Sciatic nerve (tissue), 2 donors: ENCODE measurements at regions not wholly inside any gene's neighbourhood (a gene's known extent, or its start where the extent isn't known, plus 50 kb on each side); places are given as distances from the start of the nearest gene placed in this dataset.
"Not testable (repeated sequence)": the region's sequence is repeated elsewhere in the genome, so short reads cannot be mapped to it uniquely, and the experiment has no call there.

ENCODE experiments used
- ATAC-seq: fragments of 200-7000 bp; cut with Tn5 transposase; one replicate; pipeline ENCODE4 v1.9.1; 2020; ENCODE audit warnings: mild to moderate bottlenecking, moderate library complexity
- DNase-seq: peaks from one replicate; pipeline ENCODE4 v3.0.0-alpha.2; 2020; ENCODE audit warnings: low spot score
- intact Hi-C: fragments of 100-400 bp; cut with DNase I; formaldehyde crosslinking; loops from one replicate; pipeline ENCODE4 v1.14.2; 2022
- donor health status: DM: no; HTN: no; CAD: no.
- donor health status: DM: no; HTN: no; CAD: no.

DNA sequence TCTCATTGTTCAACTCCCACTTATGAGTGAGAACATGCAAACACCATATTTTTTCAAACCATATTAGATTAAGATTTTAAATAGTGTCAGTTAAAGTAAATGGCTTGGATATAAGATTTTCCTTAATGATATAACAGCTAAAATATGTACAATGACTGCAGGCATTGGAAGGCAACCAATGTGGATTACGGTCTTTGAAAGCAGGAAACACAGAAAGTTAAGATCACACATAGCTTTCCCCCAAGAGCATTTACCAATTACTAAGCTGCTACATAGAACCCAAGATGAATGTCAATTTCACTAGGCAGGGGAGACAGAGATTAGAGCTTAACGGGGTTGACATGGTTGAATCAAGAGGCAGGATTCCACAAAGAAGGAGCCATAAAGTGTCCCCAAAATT, 173.2 kb upstream of the TRPC4 start:
- ATAC-seq (no peak), DNase-seq (no peak)
- intact Hi-C loops, result no loop called here

GRCh38 chr13:38024431-38024830, 154.9 kb upstream of the TRPC4 start:
- ATAC-seq, result no peak
- intact Hi-C loops, result no loop called here
- no peak for DNase-seq

DNA sequence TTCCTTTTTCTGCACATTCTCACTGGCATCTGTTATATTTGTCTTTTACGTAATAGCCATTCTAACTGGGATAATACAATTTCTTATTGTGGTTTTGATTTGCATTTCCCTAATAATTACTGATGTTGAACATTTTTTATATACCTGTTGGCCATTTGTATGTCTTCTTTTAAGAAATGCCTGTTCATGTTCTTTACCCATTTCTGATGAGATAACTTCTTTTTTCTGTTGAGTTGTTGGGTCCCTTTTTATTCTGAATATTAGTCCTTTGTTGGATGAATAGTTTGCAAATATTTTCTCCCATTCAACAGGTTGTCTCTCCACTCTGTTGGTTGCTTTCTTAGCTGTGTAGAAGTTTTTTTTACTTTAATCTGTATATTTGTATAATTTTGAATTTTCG, 147.7 kb upstream of the TRPC4 start:
- no peak for DNase-seq

GRCh38 chr13:38013676-38014075, 144.1 kb upstream of the TRPC4 start:
- ATAC-seq (no peak), DNase-seq (no peak)
- intact Hi-C loops, result no loop called here

More for the DNA sequence above, 147.7 kb upstream of the TRPC4 start:
- no peak for ATAC-seq
- intact Hi-C loops, result no loop called here

DNA sequence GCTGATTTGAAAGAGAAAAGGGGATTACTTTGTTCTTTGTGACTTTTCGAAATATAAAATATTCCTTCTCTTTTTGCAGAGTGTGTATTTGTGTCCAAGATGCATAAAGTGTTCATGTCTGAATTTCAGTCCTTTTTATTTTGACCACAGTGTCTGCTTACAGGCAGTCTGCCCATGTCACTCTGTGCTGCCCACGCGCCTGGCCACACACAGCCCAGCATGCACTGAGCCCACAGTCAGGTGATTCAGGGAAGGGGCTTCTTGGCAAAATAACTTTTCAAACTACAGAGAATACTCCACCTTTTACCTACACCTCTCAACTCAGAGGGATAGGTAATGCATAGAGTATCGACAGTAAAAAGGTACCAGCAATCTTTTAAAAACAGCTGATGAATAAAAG, 142.5 kb upstream of the TRPC4 start:
- no peak for DNase-seq
- intact Hi-C loops, result no loop called here
- no peak for ATAC-seq

DNA sequence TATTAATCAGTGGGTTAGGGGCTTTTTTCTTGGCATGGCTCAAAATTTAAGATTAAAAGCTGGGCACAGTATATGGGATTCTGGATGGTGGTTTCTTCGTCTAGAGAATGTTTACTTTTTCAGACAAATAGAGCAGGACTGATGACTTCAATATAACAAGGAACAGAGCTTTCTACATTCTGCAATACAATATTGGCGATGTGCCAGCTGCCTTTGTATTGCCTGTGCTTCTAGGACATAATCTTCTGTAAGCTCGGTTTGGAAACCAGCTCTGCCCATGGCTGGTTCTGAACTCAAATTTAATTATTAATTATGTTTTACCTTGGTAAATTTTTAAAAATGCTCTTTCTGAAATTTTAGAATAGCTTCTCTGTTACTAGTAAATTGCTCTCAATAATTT, 139.1 kb upstream of the TRPC4 start:
- DNase-seq (no peak), ATAC-seq (no peak)
- intact Hi-C loops, result no loop called here

DNA sequence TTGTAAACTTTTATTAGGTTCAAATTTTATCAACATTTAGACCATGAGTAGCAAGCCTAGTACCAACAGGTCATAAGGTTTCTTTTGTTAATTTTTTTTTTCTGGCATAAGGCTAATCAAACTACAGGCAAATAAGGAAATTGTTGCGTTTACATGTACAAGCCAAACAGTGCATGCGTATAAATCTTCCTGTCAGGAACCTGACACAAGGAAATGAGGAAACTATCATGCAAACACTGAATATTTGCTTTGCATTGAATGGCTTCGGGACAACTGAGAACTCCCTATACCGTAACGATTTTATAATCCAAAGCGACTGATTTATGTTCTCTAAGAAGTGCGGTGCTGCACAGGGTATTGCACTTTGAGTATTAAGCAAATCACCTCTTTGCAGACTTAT, 133.0 kb upstream of the TRPC4 start:
- intact Hi-C loops, result no loop called here
- no peak for DNase-seq
- ATAC-seq, result no peak

GRCh38 chr13:37997641-37998040, 128.1 kb upstream of the TRPC4 start:
- ATAC-seq, result no peak
- DNase-seq, result no peak
- intact Hi-C loops, result no loop called here

- no peak for ATAC-seq
- no peak for DNase-seq
- intact Hi-C loops, result no loop called here
Observed at GRCh38 chr13:37995092-37995491, 125.5 kb upstream of the TRPC4 start.

GRCh38 chr13:37986811-37987210, 117.2 kb upstream of the TRPC4 start:
- ATAC-seq (no peak), DNase-seq (no peak)
- intact Hi-C loops, result no loop called here

DNA sequence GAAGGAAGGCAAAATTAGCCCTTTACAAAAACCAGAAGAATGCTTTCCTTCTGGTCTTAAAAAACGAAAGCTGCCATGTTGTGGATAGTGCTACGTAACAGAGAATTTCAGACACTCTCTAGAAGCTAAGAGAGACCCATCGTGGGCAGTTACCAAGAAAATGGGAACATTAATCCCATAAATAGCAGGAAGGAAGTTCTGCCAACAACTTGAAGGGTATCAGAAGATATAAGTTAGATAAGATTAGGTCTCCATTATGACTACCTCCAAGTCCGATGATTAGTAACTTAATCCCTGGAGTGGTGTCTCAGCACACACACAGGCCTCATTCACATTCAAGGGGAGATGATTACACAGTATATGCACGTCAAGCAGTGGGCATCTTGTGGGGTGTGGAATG, 115.7 kb upstream of the TRPC4 start:
- intact Hi-C loops, result no loop called here
- ATAC-seq, result no peak
- no peak for DNase-seq

GRCh38 chr13:37984357-37984756, 114.8 kb upstream of the TRPC4 start:
- intact Hi-C loops, result no loop called here
- ATAC-seq (no peak), DNase-seq (no peak)

DNA sequence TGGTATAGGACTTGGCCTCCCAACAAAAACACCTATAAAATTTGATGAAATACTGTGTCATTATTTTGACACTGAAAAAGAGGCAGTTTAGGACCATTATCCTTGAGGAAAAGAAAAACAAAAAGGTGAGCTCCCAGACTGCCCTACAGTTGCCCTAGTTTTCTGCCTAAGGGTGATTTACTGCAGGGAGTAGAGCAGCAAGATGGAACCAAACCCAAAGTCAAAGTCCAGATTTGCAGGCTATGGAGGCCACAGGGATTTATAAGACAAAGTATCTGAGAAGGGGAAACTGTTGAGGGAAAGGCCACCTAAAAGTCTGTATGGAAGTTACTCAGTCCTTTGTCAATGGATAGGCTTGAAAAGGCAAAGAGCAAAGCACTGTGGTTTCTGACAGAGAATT, 112.4 kb upstream of the TRPC4 start:
- DNase-seq (no peak), ATAC-seq (no peak)
- intact Hi-C loops, result no loop called here

DNA sequence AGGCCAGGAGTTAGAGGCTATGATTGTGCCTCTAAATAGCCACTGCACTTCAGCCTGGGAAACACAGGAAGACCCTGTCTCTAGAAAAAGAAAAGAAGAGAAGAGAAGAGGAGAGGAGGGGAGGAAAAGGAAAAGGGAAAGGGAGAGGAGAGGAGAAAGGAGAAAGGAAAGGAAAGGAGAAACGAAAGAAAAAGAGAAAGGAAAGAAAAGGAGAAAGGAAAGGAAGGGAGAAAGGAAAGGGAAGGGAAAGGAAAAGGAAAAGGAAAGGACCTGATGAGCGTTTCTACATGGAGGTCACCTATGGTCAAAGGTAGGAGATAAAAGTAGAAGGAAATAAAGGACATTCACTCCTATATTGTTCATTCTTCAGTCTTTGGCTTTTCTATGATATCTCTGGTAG, 109.1 kb upstream of the TRPC4 start:
- DNase-seq (no peak), ATAC-seq (no peak)
- intact Hi-C loops, result no loop called here

GRCh38 chr13:37968555-37968954, 99.0 kb upstream of the TRPC4 start:
- DNase-seq (no peak), ATAC-seq (no peak)
- intact Hi-C loops, result no loop called here

- intact Hi-C loops, result no loop called here
- ATAC-seq (no peak), DNase-seq (no peak)
Observed at GRCh38 chr13:37966266-37966665, 96.7 kb upstream of the TRPC4 start.

- intact Hi-C loops, result no loop called here
- ATAC-seq, result no peak
Observed at GRCh38 chr13:37960427-37960826, 90.9 kb upstream of the TRPC4 start.

GRCh38 chr13:37959284-37959683, 89.7 kb upstream of the TRPC4 start:
- intact Hi-C loops, result no loop called here
- ATAC-seq, result no peak
- DNase-seq, result no peak

More at GRCh38 chr13:37960427-37960826, 90.9 kb upstream of the TRPC4 start:
- DNase-seq, result no peak

DNA sequence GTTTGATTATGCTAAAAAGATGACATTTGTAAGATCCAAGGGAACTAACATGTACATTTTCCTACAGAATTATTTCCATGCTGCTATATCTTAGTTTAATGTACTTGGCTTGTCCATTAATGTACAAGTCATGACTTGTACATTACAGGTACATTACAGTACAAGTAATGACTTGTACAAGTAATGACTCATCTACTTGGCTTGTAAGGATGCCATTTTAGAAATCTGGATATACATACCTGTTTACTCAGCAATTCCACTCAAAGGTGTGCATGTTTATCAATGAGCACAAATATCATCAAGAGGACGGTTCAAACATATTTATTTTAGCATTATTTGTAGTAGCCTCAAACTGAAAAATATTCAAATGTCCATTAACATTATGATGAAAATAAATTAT, 87.0 kb upstream of the TRPC4 start:
- ATAC-seq (no peak), DNase-seq (no peak)
- intact Hi-C loops, result no loop called here

DNA sequence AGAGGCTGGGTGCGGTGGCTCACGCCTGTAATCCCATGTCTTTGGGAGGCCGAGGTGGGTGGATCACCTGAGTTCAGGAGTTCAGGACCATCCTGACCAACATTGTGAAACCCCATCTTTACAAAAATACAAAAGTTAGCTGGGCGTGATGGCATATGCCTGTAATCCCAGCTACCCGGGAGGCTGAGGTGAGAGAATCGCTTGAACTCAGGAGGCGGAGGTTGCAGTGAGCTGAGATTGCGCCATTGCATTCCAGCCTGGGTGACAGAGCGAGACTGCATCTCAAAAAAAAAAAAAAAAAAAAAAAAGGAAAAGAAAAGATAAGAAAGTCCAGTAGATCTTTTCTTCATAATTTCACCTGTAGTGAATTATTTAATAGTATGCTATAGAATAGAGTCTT, 85.0 kb upstream of the TRPC4 start:
- ATAC-seq, DNase-seq, intact Hi-C loops: not testable (repeated sequence)

DNA sequence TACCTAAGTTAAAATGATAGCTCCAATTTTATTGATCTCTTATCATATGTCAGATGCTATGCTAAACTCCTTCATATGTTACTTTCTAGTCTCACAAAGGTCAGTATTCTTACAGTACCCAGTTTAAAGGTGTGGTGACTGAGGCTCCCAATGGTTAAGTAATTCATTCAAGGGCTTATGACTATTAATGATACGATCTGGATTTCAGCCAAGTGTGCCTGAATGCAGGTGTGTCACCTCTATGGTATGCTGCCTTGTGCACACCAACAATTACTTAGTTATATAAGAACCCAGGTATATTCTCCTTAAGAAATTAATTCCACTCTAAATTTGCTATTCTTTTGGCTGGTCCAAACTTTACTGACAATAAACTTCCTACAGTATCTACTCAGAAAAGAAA, 84.6 kb upstream of the TRPC4 start:
- intact Hi-C loops, result no loop called here
- no peak for ATAC-seq
- no peak for DNase-seq

DNA sequence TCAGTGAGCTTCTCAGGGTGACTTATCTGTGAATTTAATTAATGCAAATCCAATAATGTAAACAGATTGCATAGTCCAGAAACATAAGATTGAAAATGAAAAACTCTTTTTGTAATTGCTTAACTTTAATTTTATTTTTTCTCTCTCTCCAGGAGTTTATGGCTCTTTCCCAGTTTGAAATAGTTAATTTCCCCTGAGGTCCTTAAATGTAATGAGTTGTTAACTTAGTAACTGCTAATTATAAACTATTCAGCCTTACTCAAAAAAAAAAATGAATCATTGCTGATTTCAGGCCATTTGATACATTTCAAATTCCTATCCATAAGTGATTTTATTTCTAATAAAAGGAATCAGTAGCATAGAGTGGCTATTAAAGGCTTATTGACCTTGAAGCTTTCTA, 84.1 kb upstream of the TRPC4 start:
- intact Hi-C loops, result no loop called here
- ATAC-seq, result no peak
- DNase-seq, result no peak
